Chondrocyte (in vitro differentiated cells): ENCODE measurements at regions not wholly inside any gene's neighbourhood (a gene's known extent, or its start where the extent isn't known, plus 50 kb on each side); places are given as distances from the start of the nearest gene placed in this dataset.
A peak's percentile ranks its signal among the peaks of the same experiment; 100 is the strongest.

Experiments used
- DNase-seq: peaks from one replicate; pipeline ENCODE4 v3.0.0; 2021; ENCODE audit warnings: mixed read lengths, low spot score
- H3K27ac Mint-ChIP-seq: one replicate; pipeline ENCODE4 v1.8.0; 2021; ENCODE audit warnings: mild to moderate bottlenecking, moderate library complexity, mixed read lengths; ENCODE audit not compliant: unreplicated experiment
- H3K27me3 Mint-ChIP-seq: 2 replicates; pipeline ENCODE4 v1.8.0; 2021; ENCODE audit warnings: low read depth, mixed read lengths
- H3K36me3 Mint-ChIP-seq: 2 replicates; pipeline ENCODE4 v1.8.0; 2021; ENCODE audit warnings: low read depth, mixed read lengths
- H3K4me1 Mint-ChIP-seq: 2 replicates; pipeline ENCODE4 v1.8.0; 2021; ENCODE audit warnings: low read depth, mild to moderate bottlenecking, mixed read lengths
- H3K4me3 Mint-ChIP-seq: one replicate; pipeline ENCODE4 v1.8.0; 2021; ENCODE audit warnings: mild to moderate bottlenecking, moderate library complexity, mixed read lengths; ENCODE audit not compliant: unreplicated experiment
- H3K9me3 Mint-ChIP-seq: 2 replicates; pipeline ENCODE4 v1.8.0; 2021; ENCODE audit warnings: low read depth, mixed read lengths
- CTCF ChIP-seq: fragments of 200-600 bp; sonication (generic); IDR thresholded peaks from 2 replicates; pipeline ENCODE4 v1.5.0; 2021; ENCODE audit warnings: antibody characterized with exemption, mild to moderate bottlenecking, moderate library complexity

- no peaks in the 10 kb centered on the region for H3K36me3 Mint-ChIP-seq
- no peak overlapping the region for H3K4me3 Mint-ChIP-seq
- peaks cover 26% of the 10 kb centered on the region for H3K4me1 Mint-ChIP-seq
- H3K9me3 Mint-ChIP-seq, result no peaks in the 10 kb centered on the region
- no peaks in the 10 kb centered on the region for H3K27me3 Mint-ChIP-seq
- DNase-seq, result no peak
- no peak overlapping the region for H3K27ac Mint-ChIP-seq
- TF ChIP-seq CTCF, result no peak
Observed at GRCh38 chr11:130997278-130997677, 81.0 kb upstream of the SNX19 start.

GRCh38 chr11:130999086-130999485 lies 82.8 kb upstream of the SNX19 start:
- Mint-ChIP-seq H3K4me1 (peaks cover 26% of the 10 kb centered on the region), H3K27ac (peak overlapping the region; percentile 1), H3K36me3 (no peaks in the 10 kb centered on the region), H3K9me3 (no peaks in the 10 kb centered on the region), H3K27me3 (no peaks in the 10 kb centered on the region), H3K4me3 (no peak overlapping the region)
- no peak for DNase-seq
- no peak for TF ChIP-seq CTCF

GRCh38 chr11:130999992-131000770 lies 83.9 kb upstream of the SNX19 start:
- H3K27ac Mint-ChIP-seq, result peak overlapping the region; percentile 32
- peaks cover 26% of the 10 kb centered on the region for H3K4me1 Mint-ChIP-seq
- no peak overlapping the region for H3K4me3 Mint-ChIP-seq
- TF ChIP-seq CTCF, result no peak
- no peaks in the 10 kb centered on the region for H3K9me3 Mint-ChIP-seq
- no peaks in the 10 kb centered on the region for H3K36me3 Mint-ChIP-seq
- DNase-seq, result no peak
- H3K27me3 Mint-ChIP-seq, result no peaks in the 10 kb centered on the region

- H3K36me3 Mint-ChIP-seq, result no peaks in the 10 kb centered on the region
- H3K4me1 Mint-ChIP-seq, result peaks cover 26% of the 10 kb centered on the region
- H3K4me3 Mint-ChIP-seq, result no peak overlapping the region
- TF ChIP-seq CTCF, result no peak
- H3K9me3 Mint-ChIP-seq, result no peaks in the 10 kb centered on the region
- H3K27ac Mint-ChIP-seq, result no peak overlapping the region
- H3K27me3 Mint-ChIP-seq, result no peaks in the 10 kb centered on the region
- no peak for DNase-seq
Observed at GRCh38 chr11:131002145-131002544, 85.9 kb upstream of the SNX19 start.

- Mint-ChIP-seq H3K9me3 (peaks cover 7% of the 10 kb centered on the region), H3K4me3 (no peak overlapping the region), H3K4me1 (peaks cover 7% of the 10 kb centered on the region), H3K27me3 (peaks cover 3% of the 10 kb centered on the region), H3K27ac (no peak overlapping the region), H3K36me3 (no peaks in the 10 kb centered on the region)
- TF ChIP-seq CTCF, result no peak
- DNase-seq, result no peak
Observed at GRCh38 chr11:131005829-131006228, 89.5 kb upstream of the SNX19 start.
